22Rv1 (cell line): ENCODE measurements at regions not wholly inside any gene's neighbourhood (a gene's known extent, or its start where the extent isn't known, plus 50 kb on each side); places are given as distances from the start of the nearest gene placed in this dataset.

Experiments
- H3K27ac ChIP-seq: fragments of 450-650 bp; 2 replicates; pipeline ENCODE4 v1.5.1; 2017
- CTCF ChIP-seq: fragments of 450-650 bp; IDR thresholded peaks from 2 replicates; pipeline ENCODE4 v1.5.1; 2017; ENCODE audit warnings: mild to moderate bottlenecking
- ZFX ChIP-seq: fragments of 450-650 bp; IDR thresholded peaks from 2 replicates; pipeline ENCODE4 v1.6.1; 2017; ENCODE audit warnings: antibody characterized with exemption, borderline replicate concordance

GRCh38 chr1:98210563-98210962, 289.7 kb upstream of the DPYD start:
- no peak overlapping the region for H3K27ac ChIP-seq
- TF ChIP-seq ZFX (no peak), CTCF (no peak)

DNA sequence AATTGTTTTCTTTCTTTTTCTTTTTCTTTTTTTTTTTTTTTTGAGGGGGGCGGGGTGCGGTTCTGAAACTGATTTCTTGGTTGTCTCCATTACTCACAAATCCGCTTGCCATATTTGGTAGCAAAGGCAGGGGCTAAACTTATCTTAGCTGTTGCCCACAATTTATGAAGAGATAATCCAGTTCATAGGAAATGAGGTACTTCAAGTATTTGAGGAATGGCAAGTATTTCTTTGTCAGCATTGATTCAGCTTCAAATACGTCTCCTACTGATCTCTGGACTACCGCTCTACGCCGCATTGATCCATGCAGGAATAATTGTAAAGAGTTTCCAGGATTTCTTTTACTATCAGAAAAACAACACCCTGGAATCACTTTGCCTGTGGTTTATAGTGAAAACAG, 289.2 kb upstream of the DPYD start:
- TF ChIP-seq CTCF: no peak
- TF ChIP-seq ZFX: no peak
- no peak overlapping the region for H3K27ac ChIP-seq

- no peak overlapping the region for H3K27ac ChIP-seq
- TF ChIP-seq CTCF (no peak), ZFX (no peak)
These were observed 284.6 kb upstream of the DPYD start for GRCh38 chr1:98205291-98206017.

- no peak overlapping the region for H3K27ac ChIP-seq
- TF ChIP-seq CTCF: no peak
- no peak for TF ChIP-seq ZFX
These were observed 282.6 kb upstream of the DPYD start for GRCh38 chr1:98203466-98203865.

GRCh38 chr1:98201666-98202081, 280.8 kb upstream of the DPYD start:
- TF ChIP-seq CTCF (no peak), ZFX (no peak)
- no peak overlapping the region for H3K27ac ChIP-seq

- no peak for TF ChIP-seq ZFX
- no peak for TF ChIP-seq CTCF
- no peak overlapping the region for H3K27ac ChIP-seq
These were observed 276.5 kb upstream of the DPYD start for GRCh38 chr1:98197356-98197755.

DNA sequence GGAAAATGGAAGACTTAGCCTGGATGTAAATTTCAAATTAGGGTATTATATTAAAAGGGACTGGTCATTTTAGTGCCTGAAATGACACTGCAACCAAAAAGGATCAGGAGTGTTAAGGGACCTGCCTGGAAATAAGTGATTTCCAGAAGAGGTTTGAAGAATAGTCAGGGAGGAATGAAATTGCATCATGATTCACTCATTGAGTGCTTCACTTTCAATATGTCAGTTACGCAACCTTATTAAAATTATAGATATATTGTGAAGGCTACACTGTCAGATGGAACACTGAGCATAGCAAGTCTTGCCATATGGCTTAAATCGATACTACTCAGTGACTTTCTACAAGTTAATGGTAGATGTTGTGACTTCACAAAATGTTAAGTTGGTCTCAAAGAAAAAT, 275.2 kb upstream of the DPYD start:
- TF ChIP-seq CTCF (no peak), ZFX (no peak)
- no peak overlapping the region for H3K27ac ChIP-seq
